GM19351 (cell line): ENCODE measurements at regions not wholly inside any gene's neighbourhood (a gene's known extent, or its start where the extent isn't known, plus 50 kb on each side); places are given as distances from the start of the nearest gene placed in this dataset.

ENCODE experiments used
- ATAC-seq: cut with Tn5 transposase; IDR thresholded peaks from one replicate; pipeline ENCODE4 v1.9.1; 2021; ENCODE audit warnings: mild to moderate bottlenecking, moderate library complexity; ENCODE audit not compliant: unreplicated experiment

- no peak for ATAC-seq
Observed at GRCh38 chr2:234840336-234840735, 111.5 kb upstream of the SH3BP4 start.

- no peak for ATAC-seq
Observed at GRCh38 chr2:234839285-234839684, 112.5 kb upstream of the SH3BP4 start.

DNA sequence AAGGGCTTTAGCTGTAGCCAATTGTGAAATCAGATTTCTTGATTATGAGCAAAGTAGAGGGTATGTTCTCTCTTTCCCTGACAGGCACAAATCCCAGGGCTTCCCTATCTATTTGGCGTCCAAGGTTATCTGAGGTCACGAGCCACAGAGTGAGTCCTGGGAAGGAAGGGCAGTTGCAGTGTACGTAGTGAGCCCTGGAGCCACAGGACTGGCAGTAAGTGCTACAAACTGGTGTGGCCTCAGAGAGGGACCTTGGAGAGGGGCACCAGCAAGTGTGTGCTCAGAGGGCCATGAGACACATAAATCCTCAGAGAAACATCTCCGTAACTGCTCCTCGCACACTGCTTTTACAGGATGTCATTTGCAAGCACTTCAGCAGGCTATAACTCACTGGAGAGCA, 115.5 kb upstream of the SH3BP4 start:
- no peak for ATAC-seq

DNA sequence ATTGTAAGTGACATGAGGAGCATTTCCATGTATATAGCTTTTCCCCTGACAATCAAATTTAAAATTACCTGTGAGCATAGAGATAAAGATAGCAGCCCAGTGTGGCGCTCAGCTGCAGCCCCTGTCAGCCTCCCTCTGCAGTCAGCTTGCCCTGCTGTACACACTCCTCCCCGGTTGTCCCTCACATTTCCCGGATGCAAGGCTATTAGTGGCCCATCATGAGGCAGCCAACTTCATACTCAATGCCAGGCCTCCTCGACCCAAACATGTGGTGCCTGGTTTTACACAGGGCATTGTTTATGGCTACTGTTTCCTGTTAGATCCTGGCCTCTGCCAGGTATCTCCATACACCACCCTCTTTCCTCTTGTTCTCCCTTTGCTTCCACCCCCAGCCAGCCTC, 116.1 kb upstream of the SH3BP4 start:
- ATAC-seq = no peak

GRCh38 chr2:234834228-234834923, 117.4 kb upstream of the SH3BP4 start:
- ATAC-seq = no peak

DNA sequence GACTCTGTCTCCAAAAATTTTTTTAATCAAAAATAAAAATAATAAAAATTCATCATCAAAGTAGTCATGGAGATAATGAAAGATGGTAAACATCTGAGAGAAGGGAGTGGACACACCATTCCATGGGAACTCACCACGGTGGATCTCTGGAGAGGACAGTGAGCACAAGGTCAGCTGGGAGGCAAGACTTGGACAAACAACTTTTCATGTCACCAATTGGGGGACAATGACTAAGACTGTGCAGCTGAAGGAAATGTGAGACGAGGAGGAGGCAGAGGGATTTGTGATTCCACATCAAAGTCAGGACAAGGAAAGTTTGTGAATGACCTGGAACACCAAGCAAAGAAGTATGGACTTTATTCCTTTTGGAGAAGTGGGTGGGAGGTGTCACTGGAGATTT, 121.0 kb upstream of the SH3BP4 start:
- ATAC-seq = no peak

- no peak for ATAC-seq
Observed at GRCh38 chr2:234829074-234829455, 122.8 kb upstream of the SH3BP4 start.

DNA sequence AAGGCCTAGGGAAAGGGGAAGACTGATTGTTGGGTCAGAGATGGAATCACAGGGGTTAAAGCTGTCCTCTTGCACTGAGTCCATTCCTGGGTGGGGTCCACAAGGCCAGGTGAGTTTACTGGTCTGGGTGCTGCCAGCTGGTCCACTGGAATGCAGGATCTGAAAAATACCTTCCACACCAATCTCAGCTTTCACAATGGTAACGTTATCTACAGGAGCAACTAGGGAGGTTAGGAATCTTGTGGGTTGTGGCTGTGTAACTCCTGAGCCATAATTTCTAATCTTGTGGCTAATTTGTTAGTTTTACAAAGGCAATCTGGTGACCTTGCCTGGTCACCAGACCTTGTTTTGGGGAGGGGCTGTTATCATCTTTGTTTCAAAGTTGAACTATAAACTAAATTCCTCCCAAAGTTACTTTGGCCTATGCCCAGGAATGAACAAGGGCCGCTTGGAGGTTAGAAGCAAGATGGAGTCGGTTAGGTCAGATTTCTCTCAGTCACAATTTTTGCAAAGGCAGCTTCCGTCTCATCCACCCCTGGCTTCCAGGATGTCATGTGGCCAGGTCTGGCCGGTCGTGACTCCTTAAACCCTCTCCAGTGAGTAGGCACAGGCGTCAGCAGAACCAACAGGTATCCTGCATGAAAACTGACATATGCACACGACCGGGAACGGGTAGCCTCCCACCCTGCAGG, 123.3 kb upstream of the SH3BP4 start:
- ATAC-seq = no peak

GRCh38 chr2:234827096-234827860, 124.5 kb upstream of the SH3BP4 start:
- ATAC-seq = no peak

DNA sequence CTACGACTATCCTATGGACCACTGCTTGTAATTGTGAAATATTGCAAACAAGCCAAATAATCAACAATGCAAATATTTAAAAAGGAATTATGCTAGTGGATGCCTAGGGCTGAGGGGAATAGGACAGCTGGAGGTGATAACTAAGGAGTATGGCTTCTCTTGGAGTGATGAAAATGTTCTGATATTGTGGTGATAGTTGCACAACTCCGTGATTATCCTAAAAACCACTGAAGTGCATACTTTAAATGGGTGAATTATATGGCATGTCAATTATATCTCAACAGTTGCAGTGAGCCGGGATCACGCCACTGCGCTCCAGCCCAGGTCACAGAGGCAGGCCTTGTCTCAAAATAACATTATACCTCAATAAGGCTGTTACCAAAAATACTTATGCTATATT, 125.1 kb upstream of the SH3BP4 start:
- no peak for ATAC-seq

- ATAC-seq = no peak
Observed at GRCh38 chr2:234825616-234826015, 126.2 kb upstream of the SH3BP4 start.

DNA sequence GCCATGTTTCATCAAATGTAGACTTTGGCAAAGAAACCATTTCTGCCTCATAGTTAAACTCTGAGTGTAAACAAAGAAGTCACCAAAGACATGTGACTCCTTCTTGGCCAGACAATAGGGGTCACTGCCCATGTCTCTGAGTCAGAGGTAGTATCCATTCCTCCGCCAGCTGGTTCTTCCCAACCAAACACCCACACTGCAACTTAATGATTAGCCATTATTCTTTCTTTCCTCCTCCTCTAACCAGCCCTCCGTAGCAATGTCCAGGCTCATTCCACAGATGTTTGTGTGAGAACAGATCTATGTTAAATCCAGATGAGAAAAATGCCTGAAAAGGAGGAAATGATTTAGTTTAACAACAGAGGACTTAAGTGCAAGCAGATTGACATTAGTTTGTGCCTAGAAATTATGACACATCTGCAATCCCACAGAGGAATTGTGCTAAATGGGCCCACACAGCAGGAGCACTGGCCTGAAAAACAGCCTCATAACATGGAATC, 127.9 kb upstream of the SH3BP4 start:
- ATAC-seq = no peak

DNA sequence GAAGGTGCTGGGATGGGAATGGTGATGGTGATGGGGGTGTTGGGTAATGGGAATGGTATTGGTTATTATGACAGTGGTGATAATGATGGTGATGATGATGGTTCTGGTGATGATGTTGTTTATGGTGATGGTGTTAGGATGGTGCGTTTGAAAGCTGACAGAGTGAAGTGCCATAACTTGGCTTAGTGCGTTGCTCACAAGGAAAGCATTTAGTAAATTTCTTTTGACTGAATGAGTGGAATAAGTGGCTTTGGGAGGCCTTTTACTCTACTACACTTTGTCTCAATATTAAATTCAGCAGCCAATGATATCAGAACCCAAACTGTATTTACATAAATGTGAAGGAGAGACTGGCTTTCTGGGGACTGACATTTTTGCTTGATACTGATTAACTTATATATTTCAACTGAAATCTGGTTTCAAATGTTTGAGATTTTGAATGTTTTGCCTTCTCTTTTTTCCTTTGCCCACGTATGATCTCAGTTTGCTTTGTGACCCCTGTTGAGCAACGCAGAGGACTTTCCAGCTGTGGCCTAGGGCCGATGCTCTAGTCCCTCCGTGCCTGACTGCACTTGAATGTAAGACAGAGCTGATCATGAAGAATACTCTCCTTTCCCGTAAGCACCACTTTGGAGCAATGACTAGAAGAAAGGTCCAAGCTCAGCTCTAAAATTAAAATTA, 128.5 kb upstream of the SH3BP4 start:
- ATAC-seq = no peak

- no peak for ATAC-seq
Observed at GRCh38 chr2:234821946-234822475, 129.8 kb upstream of the SH3BP4 start.

DNA sequence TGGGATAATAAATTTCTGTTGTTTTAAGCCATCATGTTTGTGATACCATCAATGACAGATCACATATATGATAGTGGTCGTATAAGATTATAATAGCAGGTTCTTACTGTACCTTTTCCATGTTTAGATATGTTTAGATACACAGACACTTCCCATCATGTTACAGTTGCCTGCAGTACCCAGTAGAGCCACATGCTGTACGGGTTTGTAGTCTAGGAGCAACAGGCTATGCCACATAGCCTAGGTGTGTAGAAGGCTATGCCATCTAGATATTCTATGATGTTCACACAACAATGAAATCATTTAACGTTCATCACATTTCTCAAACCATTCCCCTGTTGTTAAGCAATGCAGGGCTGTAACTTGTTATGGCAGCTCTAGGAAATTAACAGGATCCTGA, 132.9 kb upstream of the SH3BP4 start:
- no peak for ATAC-seq

- ATAC-seq = no peak
Observed at GRCh38 chr2:234816491-234816890, 135.3 kb upstream of the SH3BP4 start.

- ATAC-seq = no peak
Observed at GRCh38 chr2:234816056-234816455, 135.8 kb upstream of the SH3BP4 start.

DNA sequence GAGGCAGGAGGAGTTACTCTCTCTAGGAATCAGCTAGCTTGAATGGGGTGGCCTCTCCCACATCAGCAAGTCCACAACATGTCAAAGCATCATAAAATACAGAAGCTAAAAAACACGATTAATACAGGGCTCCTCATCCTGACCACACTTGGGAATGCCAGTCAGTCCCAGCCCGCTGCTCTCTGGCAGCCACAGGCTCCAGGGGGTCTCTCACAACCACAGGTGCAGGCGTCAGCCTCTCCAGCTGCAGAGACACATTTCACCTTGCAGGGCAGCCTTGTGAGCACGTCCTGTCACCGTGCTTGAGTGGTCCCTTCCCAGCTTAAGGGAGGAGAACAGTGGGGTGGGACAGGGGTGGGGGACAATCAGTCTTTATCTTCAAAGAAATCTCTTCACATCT, 137.4 kb upstream of the SH3BP4 start:
- no peak for ATAC-seq

- no peak for ATAC-seq
Observed at GRCh38 chr2:234812851-234813250, 139.0 kb upstream of the SH3BP4 start.

GRCh38 chr2:234808907-234809306, 142.9 kb upstream of the SH3BP4 start:
- no peak for ATAC-seq

GRCh38 chr2:234806818-234807217, 145.0 kb upstream of the SH3BP4 start:
- ATAC-seq = no peak
